HG02610 (cell line): ENCODE measurements at regions not wholly inside any gene's neighbourhood (a gene's known extent, or its start where the extent isn't known, plus 50 kb on each side); places are given as distances from the start of the nearest gene placed in this dataset.
"Not testable (repeated sequence)": the region's sequence is repeated elsewhere in the genome, so short reads cannot be mapped to it uniquely, and the experiment has no call there.

Experiments
- ATAC-seq: cut with Tn5 transposase; IDR thresholded peaks from one replicate; pipeline ENCODE4 v1.9.1; 2021; ENCODE audit warnings: mild to moderate bottlenecking, moderate library complexity; ENCODE audit not compliant: unreplicated experiment

- ATAC-seq = no peak
Observed at GRCh38 chr1:29577512-29577911, 341.2 kb downstream of the PTPRU start.

DNA sequence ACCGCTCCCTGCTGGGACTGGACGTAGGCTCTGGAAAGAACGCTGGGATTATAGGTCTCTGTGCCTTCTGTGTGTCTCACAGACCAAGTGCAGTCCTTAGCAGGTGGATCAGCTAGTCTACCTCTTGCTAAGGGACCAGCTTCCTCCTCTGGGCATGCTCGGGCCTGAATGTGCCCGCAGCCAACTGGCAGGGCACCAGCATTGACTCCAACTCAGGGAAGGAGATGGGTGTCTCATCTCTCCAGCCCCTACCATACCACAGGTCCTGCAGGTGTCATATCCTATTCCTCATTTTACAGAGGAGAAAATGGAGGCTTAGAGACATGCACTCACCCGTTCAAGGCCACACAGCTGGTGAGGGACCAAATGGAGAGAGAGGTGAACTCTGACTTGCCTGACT is 340.2 kb downstream of the PTPRU start:
- ATAC-seq = no peak

DNA sequence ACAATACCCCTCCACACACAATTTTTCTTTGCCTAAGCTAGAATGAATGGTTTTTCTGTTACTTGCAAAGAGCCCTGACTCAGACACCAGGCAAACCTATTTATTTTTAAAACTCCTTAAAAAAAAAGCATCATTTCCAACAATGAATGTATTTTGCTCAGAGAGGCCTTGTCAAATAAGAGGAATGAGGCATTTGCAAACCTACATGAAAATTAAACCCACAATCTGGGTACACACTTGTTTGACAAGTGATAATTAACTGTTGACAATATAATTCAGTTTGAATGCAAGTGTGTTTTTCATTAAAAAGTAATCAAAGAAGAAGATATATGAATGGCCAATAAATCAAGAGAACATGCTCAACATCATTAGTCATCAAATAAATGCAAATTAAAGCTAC is 339.5 kb downstream of the PTPRU start:
- ATAC-seq = no peak

DNA sequence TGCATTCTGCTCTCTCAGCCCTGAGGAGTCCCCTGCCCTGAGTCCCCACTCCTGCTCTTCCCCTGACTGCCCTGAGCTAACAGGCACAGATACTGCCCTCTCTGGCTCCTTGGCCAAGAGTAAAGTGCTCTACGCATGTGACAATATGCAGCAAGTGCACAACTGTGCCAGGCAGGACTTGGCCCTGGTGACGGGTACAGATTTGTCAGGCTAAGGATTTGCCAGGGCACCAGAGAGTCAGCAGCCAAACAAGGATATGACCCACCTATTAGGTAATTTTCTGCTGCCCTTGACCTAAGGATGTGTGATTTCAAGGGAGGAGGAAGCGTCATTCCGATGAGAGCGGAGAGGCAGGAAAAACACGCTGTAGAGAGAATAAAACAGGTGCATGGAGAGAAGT is 339.0 kb downstream of the PTPRU start:
- ATAC-seq = no peak

- no peak for ATAC-seq
Observed at GRCh38 chr1:29574871-29575270, 338.5 kb downstream of the PTPRU start.

DNA sequence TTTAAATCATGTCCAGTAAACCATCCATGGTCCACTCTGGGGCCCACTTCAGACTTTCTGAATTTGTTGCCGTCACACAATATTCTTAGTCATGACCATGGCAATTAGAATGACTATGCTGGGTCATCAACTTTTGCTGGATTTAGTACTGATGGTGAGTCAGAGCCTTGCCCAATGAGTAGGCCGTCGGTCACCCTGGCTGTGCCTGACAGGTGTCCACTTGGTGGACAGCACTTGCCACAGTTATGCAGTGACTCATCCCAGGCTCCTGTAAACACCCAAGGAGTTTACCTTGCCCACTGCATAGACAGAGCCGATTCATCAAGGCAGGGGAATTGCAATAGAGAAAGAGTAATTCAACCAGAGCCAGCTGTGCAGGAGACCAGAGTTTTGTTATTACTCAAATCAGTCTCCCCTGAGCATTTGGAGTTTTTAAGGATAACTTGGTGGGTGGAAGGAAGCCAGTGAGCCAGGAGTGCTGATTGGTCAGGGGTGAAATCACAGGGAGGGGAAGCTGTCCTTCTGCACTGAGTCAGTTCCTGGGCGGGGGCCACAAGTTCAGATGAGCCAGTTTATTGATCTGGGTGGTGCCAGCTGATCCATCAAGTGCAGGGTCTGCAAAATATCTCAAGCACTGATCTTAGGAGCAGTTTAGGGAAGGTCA is 333.8 kb downstream of the PTPRU start:
- no peak for ATAC-seq

DNA sequence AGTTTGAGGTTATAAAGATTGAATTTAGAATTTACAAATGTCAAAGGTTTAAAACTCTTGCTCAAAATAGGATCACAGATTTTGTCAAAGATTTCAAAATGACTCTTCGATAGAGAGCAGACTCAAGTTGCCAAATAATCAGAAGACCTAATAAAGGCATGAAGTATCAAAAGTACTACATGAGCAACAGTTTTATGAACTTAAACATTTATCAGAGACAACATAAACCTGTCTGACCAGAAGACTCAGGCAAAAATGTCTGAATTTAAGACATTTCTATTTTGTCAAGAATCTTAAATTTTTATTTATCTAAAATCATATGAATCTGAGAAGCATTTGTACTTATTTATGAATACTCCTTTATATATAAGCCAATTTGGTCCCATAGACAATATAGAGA is 330.9 kb downstream of the PTPRU start:
- ATAC-seq = no peak

GRCh38 chr1:29565490-29565889 is 329.2 kb downstream of the PTPRU start:
- ATAC-seq = no peak

DNA sequence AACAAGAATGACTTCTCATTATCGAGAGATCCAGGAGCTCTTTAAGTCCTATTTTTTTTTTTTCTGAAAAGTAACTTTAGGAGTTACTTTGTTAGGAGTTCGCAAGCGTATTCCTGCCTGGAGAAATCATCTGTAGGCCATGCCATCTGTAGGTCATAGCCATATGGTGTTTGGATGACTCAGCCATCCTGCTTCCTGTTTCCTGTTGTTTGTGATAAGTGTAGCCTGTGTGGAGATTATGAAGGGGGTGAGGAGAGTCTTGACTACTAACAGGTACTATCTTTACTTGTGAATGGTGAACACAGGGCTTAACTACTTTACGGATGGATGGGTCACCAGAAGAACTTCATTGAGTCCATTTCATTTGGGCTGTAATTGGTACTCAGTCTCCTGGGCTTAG is 327.2 kb downstream of the PTPRU start:
- ATAC-seq = no peak

DNA sequence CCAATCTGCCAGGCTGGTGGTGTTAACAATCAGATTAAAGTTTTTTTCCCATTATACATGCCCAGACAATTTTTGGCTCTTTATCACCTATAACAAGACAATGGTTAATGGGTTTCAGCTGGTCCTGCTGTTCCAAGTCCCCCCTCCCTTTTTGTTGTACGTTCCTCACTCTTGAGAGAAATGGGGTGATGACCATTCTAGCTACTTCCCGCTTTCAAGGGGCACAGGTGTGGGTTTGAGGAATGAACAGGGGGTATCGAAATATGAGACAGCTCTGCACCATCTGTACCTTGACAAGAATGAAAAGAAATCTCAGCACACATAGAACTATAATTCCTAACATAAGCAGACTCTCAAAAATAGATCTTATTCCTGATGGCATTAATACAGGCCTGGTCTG is 326.8 kb downstream of the PTPRU start:
- no peak for ATAC-seq

- no peak for ATAC-seq
Observed at GRCh38 chr1:29559056-29559455, 322.7 kb downstream of the PTPRU start.

DNA sequence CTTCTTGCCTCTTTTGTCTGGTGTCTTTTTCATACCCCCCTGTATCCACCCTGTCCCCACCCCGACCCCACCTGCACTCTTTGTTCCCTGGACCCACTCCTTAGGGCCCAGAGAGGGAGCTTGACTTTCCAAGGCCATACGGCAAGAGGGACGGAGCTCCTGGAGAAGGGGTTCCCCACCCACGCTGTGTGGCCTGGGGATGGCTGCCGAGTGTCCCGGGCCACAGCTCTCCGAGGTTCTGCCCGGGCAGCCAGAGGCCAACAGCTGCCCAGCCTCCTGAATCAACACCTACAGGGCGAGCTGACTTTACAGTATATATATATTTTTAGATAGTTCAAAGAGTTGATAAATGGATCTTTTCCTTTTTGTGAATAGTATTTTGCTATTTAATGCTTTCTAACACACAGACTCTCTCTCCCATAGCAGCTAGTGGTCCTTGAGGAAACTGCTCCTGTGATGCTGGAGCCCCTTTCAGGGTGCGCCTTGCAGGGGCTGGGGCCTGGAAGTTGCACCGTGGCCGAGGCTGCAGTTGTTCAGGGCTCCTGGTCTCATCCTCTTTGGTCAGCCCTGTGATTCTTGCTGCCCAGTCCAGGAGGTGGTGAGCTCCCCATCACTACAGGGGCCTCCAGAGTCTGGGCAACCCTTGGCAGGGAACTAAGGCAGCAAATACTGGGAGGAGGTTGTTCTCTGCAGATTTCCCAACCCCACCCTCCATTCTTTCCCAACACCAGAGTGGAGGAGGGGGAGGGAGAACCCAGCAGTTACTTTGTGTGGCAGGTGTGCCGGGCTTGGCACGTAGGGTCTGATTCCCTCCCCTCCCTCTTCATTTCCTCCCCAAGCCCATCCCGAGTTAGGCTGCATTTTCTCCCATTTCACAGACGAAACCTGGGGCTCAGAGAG is 321.6 kb downstream of the PTPRU start:
- ATAC-seq = no peak

DNA sequence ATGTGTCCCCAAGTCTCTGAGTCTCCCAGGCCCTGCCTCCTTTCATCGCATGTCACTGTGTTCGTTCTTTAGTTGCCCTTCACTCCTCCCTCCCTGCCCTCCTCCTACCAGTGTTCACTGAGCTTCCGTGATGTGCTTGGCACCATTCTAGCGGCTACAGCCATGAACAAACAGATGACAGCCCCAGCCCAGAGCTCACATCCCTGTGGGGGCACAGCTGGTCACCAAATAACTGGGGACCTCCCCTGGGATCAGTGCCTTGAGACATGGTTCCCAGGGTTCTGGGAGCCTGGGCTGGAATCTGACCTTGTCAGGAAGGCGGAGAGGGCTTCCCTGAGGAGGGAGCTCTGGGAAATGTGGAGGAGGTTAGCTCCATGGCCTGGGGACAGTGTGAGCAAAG is 320.7 kb downstream of the PTPRU start:
- no peak for ATAC-seq

GRCh38 chr1:29556657-29557056 is 320.3 kb downstream of the PTPRU start:
- ATAC-seq = no peak

DNA sequence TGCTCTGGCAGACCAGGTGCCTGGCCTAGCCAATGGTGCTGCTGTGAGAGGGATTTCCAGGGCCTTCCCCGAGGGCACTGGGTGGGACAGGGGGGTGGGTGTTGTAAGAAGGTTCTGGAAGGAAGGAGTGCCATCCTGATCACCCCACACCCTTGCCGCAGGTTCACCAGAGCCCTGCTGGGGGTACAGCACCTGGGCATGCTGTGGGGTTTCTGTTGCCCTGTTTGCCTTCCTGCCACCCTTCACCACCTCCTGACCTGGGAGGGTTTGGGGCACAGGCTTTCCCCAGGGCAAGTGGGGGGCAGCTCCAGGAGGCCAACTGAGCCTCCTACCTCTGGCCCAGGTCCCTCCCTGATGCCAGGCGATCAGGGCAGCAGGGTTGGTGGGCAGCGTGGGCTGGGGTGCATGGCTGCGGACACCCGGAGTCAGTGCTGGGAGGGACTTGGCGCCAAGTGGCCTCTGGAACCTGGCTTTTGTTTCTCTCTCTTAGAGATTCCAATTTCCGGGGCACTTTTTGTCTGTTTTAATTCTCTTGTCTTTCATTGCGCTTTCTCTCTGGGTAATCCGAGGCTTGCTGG is 318.8 kb downstream of the PTPRU start:
- ATAC-seq = no peak

DNA sequence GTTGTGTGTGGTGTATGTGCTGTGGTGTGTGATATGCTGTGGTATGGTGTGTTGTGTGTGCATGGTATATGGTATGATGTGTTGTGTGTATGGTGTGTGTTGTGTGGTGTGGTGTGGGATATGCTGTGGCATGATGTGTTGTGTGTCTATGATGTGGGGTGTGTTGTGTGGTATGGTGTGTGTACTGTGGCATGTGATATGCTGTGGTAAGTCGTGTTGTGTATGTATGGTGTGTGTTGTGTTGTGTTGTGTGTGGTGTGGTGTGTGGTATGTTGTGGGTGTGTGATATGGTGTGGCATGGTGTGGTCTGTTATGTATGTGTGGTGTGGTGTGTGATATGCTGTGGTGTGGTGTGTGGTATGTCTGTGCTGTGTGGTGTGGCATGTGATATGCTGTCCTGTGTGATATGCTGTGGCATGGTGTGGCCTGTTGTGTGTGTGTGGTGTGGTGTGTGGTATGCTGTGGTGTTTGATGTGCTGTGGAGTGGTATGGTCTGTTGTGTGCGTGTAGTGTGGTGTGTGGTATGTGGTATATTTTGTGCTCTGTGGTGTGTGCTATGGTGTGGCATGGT is 318.0 kb downstream of the PTPRU start:
- no peak for ATAC-seq

DNA sequence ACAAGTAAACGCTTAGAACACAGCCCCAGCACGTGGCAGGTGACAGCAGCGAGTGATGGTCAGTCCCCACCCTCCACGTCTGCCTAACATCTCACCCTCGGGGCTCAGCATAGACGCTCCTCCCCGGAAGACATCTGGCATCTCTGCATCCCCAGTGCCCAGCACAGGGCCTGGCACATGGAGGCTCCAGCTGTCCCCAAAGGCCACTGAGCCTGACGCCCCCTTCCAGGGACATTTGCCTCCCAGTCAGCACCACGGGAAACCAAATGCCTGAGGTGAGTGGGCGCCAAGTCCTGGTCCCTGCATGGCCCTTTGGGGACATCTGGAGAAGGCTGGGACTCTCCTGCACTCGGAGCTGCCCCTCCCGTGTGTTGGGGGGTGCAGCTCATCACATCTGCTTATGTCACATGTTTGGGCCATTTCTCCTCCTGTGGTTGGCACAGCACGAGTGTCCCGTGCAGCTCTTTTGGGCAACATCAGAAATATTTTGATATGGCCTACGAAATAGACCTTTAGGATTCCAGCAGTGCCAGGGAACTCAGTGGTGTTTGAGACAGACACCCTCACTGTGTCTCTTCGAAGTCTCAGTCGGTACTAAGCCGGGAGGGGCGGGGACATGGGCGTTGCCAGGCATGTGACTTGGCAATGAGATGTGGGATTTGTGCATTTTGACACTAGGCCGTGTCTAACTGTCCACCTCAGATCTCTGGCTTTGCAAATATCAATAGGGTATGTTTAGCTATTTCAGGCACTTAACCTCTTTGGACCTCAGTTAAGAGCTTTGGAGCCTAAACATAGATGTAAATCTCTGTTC is 315.0 kb downstream of the PTPRU start:
- ATAC-seq = no peak

- ATAC-seq = no peak
Observed at GRCh38 chr1:29550119-29550841, 314.0 kb downstream of the PTPRU start.

DNA sequence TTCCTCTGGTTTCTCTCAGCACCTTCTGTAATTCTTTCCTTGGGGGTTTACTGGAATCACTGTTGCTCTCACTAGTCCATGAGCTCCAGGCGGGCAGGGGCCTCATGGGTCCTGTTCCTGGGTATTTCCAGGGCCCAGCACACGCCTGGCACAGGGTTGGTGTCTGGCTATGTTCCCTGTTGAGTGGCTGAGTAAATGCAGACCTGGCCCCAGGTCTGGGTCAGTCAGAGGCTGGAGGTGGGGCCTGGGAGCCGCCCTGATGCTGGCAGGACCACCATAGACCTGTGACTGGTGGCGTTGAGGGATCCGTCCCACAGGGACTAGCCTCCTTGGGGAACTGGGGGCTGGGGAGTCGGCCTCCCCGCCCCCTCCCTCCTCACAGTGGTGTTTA is 313.4 kb downstream of the PTPRU start:
- ATAC-seq = not testable (repeated sequence)

GRCh38 chr1:29549001-29549400 is 312.7 kb downstream of the PTPRU start:
- no peak for ATAC-seq
